GM12878 (cell line): ENCODE measurements at regions not wholly inside any gene's neighbourhood (a gene's known extent, or its start where the extent isn't known, plus 50 kb on each side); places are given as distances from the start of the nearest gene placed in this dataset.

Experiments
- ATAC-seq: fragments of 200-7000 bp; cut with Tn5 transposase; 3 replicates; pipeline ENCODE4 v1.9.1; 2020; ENCODE audit warnings: mild to moderate bottlenecking, moderate library complexity
- BruUV-seq: library from RNA; stranded (reverse); fragments of 400-500 nt; replicated peaks from 2 replicates; lab custom pipeline; 2021; lab: Mats Ljungman, UMichigan
- CTCF ChIA-PET: fragments of 300-600 bp; sonication (Branson Sonifier 250); formaldehyde crosslinking; extraction: SDS; loops from one replicate; lab custom pipeline; 2021; ENCODE audit warnings: inconsistent platforms; lab: Yijun Ruan, JAX
- POLR2A ChIA-PET: fragments of 350-600 bp; formaldehyde crosslinking; extraction: SDS; loops from one replicate; lab custom pipeline; 2021; ENCODE audit warnings: inconsistent platforms; lab: Charles Lee
- RAD21 ChIA-PET: fragments of 300-600 bp; sonication (Branson Sonifier 250); formaldehyde crosslinking; loops from one replicate; lab custom pipeline; 2023; ENCODE audit warnings: antibody characterized with exemption; ENCODE audit not compliant: unreplicated experiment; lab: Charles Lee
- SMC1A ChIA-PET: fragments of 300-600 bp; sonication (Branson Sonifier 250); formaldehyde crosslinking; loops from one replicate; lab custom pipeline; 2023; ENCODE audit not compliant: unreplicated experiment, uncharacterized antibody; lab: Charles Lee
- DNase-seq: peaks from one replicate; pipeline ENCODE4 v3.0.0-alpha.2; 2011; ENCODE audit warnings: low read depth, low spot score
- FAIRE-seq: peaks from 3 replicates; lab custom pipeline; 2011; peaks lifted over from hg19 to GRCh38; lab: Jason Lieb, UNC
- H2AFZ ChIP-seq: 2 replicates; pipeline ENCODE4 v1.6.0; 2011; ENCODE audit warnings: low read depth, low read length, control low read depth; ENCODE audit not compliant: control insufficient read depth
- H3K27ac ChIP-seq: 2 replicates; pipeline ENCODE4 v1.5.1; 2011; ENCODE audit warnings: control low read depth; ENCODE audit not compliant: control insufficient read depth, insufficient read depth
- H3K27me3 ChIP-seq, 2 experiments: replicated peaks in 1 of 2; 2 replicates each; pipeline versions ENCODE4 v1.6.0 to v1.6.1; 2011; ENCODE audit warnings: low read length in 1 of 2; ENCODE audit not compliant: control insufficient read depth in 2 of 2, insufficient read depth in 2 of 2
- H3K36me3 ChIP-seq, 2 experiments: 2 replicates each; pipeline ENCODE4 v1.5.1; 2011; ENCODE audit warnings: low read length in 1 of 2; ENCODE audit not compliant: control insufficient read depth in 2 of 2, insufficient read depth in 2 of 2
- H3K4me1 ChIP-seq: 2 replicates; pipeline ENCODE4 v1.6.1; 2011; ENCODE audit warnings: mild to moderate bottlenecking, low read length, moderate library complexity, mixed read lengths; ENCODE audit not compliant: control insufficient read depth, insufficient read depth
- H3K4me2 ChIP-seq: 2 replicates; pipeline ENCODE4 v1.6.0; 2011; ENCODE audit warnings: control low read depth; ENCODE audit not compliant: control insufficient read depth, insufficient read depth
- H3K4me3 ChIP-seq: fragments of 200-600 bp; sonication (generic); 2 replicates; pipeline ENCODE4 v1.5.1; 2016
- H3K79me2 ChIP-seq: 2 replicates; pipeline ENCODE4 v1.6.0; 2011; ENCODE audit warnings: low read length; ENCODE audit not compliant: control insufficient read depth, insufficient read depth
- H3K9ac ChIP-seq: 2 replicates; pipeline ENCODE4 v1.8.0; 2011; ENCODE audit warnings: low read length, control low read depth, mixed read lengths; ENCODE audit not compliant: control insufficient read depth, insufficient read depth
- H3K9me3 ChIP-seq: replicated peaks from 3 replicates; pipeline ENCODE4 v1.5.1; 2011; ENCODE audit warnings: mild to moderate bottlenecking, low read length; ENCODE audit not compliant: control insufficient read depth, insufficient read depth
- H4K20me1 ChIP-seq: 2 replicates; pipeline ENCODE4 v1.6.0; 2011; ENCODE audit not compliant: control insufficient read depth, insufficient read depth
- BHLHE40 ChIP-seq, 2 experiments: fragments of 450-650 bp in 1 of 2; IDR thresholded peaks; 2 replicates each; pipeline ENCODE4 v1.6.1; 2011 to 2017; ENCODE audit warnings: low read depth in 2 of 2, borderline replicate concordance in 1 of 2, improper control_type of control experiment in 1 of 2, low read length in 1 of 2, mild to moderate bottlenecking in 1 of 2
- CBFB ChIP-seq: IDR thresholded peaks from 2 replicates; pipeline ENCODE4 v1.6.1; 2016; ENCODE audit warnings: antibody characterized with exemption, low read depth
- IKZF2 ChIP-seq, 2 experiments: fragments of 450-650 bp; IDR thresholded peaks; 2 replicates each; pipeline ENCODE4 v1.6.1; 2017; ENCODE audit warnings: mild to moderate bottlenecking in 2 of 2, moderate library complexity in 2 of 2
- KDM1A ChIP-seq: fragments of 200-600 bp; sonication (generic); IDR thresholded peaks from 2 replicates; pipeline ENCODE4 v1.6.1; 2016; ENCODE audit warnings: borderline replicate concordance
- NBN ChIP-seq: fragments of 450-650 bp; IDR thresholded peaks from 2 replicates; pipeline ENCODE4 v1.6.1; 2016
- NR2C2 ChIP-seq: IDR thresholded peaks from 2 replicates; pipeline ENCODE4 v1.6.1; 2011; ENCODE audit warnings: borderline replicate concordance, low read depth; ENCODE audit not compliant: control insufficient read depth, insufficient read length
- POLR2AphosphoS5 ChIP-seq: IDR thresholded peaks from 2 replicates; pipeline ENCODE4 v1.6.1; 2011; ENCODE audit warnings: mild to moderate bottlenecking, low read length, inconsistent platforms
- RB1 ChIP-seq: fragments of 450-650 bp; formaldehyde crosslinking; IDR thresholded peaks from 2 replicates; pipeline ENCODE4 v1.6.1; 2017; ENCODE audit warnings: mild to moderate bottlenecking, borderline replicate concordance
- RCOR1 ChIP-seq: conservative IDR thresholded peaks from 2 replicates; pipeline ENCODE4 v1.6.1; 2012; ENCODE audit warnings: low read depth, low read length, improper control_type of control experiment
- SREBF1 ChIP-seq: IDR thresholded peaks from 2 replicates; pipeline ENCODE4 v1.6.1; 2012; ENCODE audit warnings: mild to moderate bottlenecking, low read length
- STAT1 ChIP-seq: fragments of 450-650 bp; conservative IDR thresholded peaks from 2 replicates; pipeline ENCODE4 v1.6.1; 2014; ENCODE audit warnings: antibody characterized with exemption, mild to moderate bottlenecking
- SUZ12 ChIP-seq: fragments of 200-600 bp; sonication (generic); IDR thresholded peaks from one replicate; pipeline ENCODE4 v1.6.1; 2018; ENCODE audit warnings: antibody characterized with exemption, mild to moderate bottlenecking; ENCODE audit not compliant: unreplicated experiment
- WRNIP1 ChIP-seq: IDR thresholded peaks from 2 replicates; pipeline ENCODE4 v1.6.1; 2011; ENCODE audit warnings: low read depth, low read length, improper control_type of control experiment, borderline replicate concordance
- ZBTB11 ChIP-seq: fragments of 450-650 bp; formaldehyde crosslinking; IDR thresholded peaks from 2 replicates; pipeline ENCODE4 v1.5.0; 2022; ENCODE audit warnings: mild to moderate bottlenecking, missing genetic modification characterization
- ZNF217 ChIP-seq: fragments of 450-650 bp; IDR thresholded peaks from 2 replicates; pipeline ENCODE4 v1.6.1; 2017; ENCODE audit warnings: antibody characterized with exemption, mild to moderate bottlenecking
- ZNF24 ChIP-seq: fragments of 450-650 bp; IDR thresholded peaks from 2 replicates; pipeline ENCODE4 v1.6.1; 2017; ENCODE audit warnings: antibody characterized with exemption, mild to moderate bottlenecking
- WGBS: methylation state at CpG from one replicate; pipeline ENCODE4 v1.1.6; 2016; ENCODE audit warnings: low lambda C conversion rate; ENCODE audit not compliant: insufficient replicate concordance, insufficient coverage; ENCODE audit errors: missing lambda C conversion rate; 5-methylcytosine and 5-hydroxymethylcytosine counted together
- in situ Hi-C: fragments of 300-500 bp; cut with MboI; formaldehyde crosslinking; loops from 9 replicates; pipeline ENCODE4 v1.14.3; 2018; ENCODE audit warnings: mixed read lengths
- intact Hi-C: fragments of 100-400 bp; cut with micrococcal nuclease; formaldehyde crosslinking; loops from one replicate; pipeline ENCODE4 v1.14.2; 2022; ENCODE audit not compliant: unreplicated experiment
- TF ChIP-seq, protein P1 (sequence below): IDR thresholded peaks from 2 replicates; pipeline ENCODE4 v1.6.1; 2012; ENCODE audit warnings: mild to moderate bottlenecking, low read depth, low read length
- TF ChIP-seq, protein P2 (sequence below): IDR thresholded peaks from 2 replicates; pipeline ENCODE4 v1.6.1; 2011; ENCODE audit warnings: mild to moderate bottlenecking, low read depth, low read length, moderate library complexity; ENCODE audit not compliant: insufficient replicate concordance

- TF ChIP-seq, protein P1, sequence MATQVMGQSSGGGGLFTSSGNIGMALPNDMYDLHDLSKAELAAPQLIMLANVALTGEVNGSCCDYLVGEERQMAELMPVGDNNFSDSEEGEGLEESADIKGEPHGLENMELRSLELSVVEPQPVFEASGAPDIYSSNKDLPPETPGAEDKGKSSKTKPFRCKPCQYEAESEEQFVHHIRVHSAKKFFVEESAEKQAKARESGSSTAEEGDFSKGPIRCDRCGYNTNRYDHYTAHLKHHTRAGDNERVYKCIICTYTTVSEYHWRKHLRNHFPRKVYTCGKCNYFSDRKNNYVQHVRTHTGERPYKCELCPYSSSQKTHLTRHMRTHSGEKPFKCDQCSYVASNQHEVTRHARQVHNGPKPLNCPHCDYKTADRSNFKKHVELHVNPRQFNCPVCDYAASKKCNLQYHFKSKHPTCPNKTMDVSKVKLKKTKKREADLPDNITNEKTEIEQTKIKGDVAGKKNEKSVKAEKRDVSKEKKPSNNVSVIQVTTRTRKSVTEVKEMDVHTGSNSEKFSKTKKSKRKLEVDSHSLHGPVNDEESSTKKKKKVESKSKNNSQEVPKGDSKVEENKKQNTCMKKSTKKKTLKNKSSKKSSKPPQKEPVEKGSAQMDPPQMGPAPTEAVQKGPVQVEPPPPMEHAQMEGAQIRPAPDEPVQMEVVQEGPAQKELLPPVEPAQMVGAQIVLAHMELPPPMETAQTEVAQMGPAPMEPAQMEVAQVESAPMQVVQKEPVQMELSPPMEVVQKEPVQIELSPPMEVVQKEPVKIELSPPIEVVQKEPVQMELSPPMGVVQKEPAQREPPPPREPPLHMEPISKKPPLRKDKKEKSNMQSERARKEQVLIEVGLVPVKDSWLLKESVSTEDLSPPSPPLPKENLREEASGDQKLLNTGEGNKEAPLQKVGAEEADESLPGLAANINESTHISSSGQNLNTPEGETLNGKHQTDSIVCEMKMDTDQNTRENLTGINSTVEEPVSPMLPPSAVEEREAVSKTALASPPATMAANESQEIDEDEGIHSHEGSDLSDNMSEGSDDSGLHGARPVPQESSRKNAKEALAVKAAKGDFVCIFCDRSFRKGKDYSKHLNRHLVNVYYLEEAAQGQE, result no peak
- no peak for TF ChIP-seq ZNF217
- TF ChIP-seq WRNIP1, result no peak
- TF ChIP-seq SUZ12, result no peak
- no peak for TF ChIP-seq ZBTB11
These were observed 63.3 kb upstream of the ZFAND5 start (continued) for GRCh38 chr9:72428329-72428728.

- TF ChIP-seq POLR2AphosphoS5 (no peak), CBFB (no peak), KDM1A (no peak), SREBF1 (no peak), RB1 (no peak), NBN (no peak), STAT1 (no peak), RCOR1 (no peak), NR2C2 (no peak), BHLHE40 (IDR thresholded peaks at IDR 0.05; ENCODE audit: borderline replicate concordance in 1 of 2, low read depth in 2 of 2, low read length in 1 of 2) (no peak), IKZF2 (IDR thresholded peaks at IDR 0.05) (no peak), ZNF24 (no peak)
- TF ChIP-seq, protein P2, sequence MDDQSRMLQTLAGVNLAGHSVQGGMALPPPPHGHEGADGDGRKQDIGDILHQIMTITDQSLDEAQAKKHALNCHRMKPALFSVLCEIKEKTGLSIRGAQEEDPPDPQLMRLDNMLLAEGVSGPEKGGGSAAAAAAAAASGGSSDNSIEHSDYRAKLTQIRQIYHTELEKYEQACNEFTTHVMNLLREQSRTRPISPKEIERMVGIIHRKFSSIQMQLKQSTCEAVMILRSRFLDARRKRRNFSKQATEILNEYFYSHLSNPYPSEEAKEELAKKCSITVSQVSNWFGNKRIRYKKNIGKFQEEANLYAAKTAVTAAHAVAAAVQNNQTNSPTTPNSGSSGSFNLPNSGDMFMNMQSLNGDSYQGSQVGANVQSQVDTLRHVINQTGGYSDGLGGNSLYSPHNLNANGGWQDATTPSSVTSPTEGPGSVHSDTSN, result no peak
- TF ChIP-seq, all 136 proteins: peak for 0
- WGBS, result 55% methylated on average over 1 of the region's 1 CpG
- no peak overlapping the region for H3K4me2 ChIP-seq
- no peaks in the 10 kb centered on the region for H4K20me1 ChIP-seq
- no TSS peak for BruUV-seq
- no peaks in the 10 kb centered on the region for H3K27me3 ChIP-seq
- no peaks in the 10 kb centered on the region for H3K4me1 ChIP-seq
- no peak for DNase-seq
- H3K4me3 ChIP-seq, result no peak overlapping the region
- POLR2A ChIA-PET, result no interaction called here
- H3K79me2 ChIP-seq, result no peaks in the 10 kb centered on the region
- H3K9ac ChIP-seq, result no peak overlapping the region
- SMC1A ChIA-PET, result interaction anchor here (1.7 kb wide), 1 partner anchor 13 kb away, joined by 4 read pairs; no protein-coding TSS in a partner anchor
- intact Hi-C loops (no loop called here), in situ Hi-C loops (no loop called here)
- no peak overlapping the region for H2AFZ ChIP-seq
- CTCF ChIA-PET, result no interaction called here
- RAD21 ChIA-PET, result no interaction called here
- no peak for ATAC-seq
- H3K27ac ChIP-seq, result no peak overlapping the region
- no peaks in the 10 kb centered on the region for H3K36me3 ChIP-seq
- H3K9me3 ChIP-seq, result no peaks in the 10 kb centered on the region
- no peak for FAIRE-seq
These were observed 62.8 kb upstream of the ZFAND5 start for GRCh38 chr9:72427801-72428200.
